ENCODE measurements at regions not wholly inside any gene's neighbourhood (a gene's known extent, or its start where the extent isn't known, plus 50 kb on each side); places are given as distances from the start of the nearest gene placed in this dataset.

GRCh38 chr18:22296304-22296703 is 121.4 kb downstream of the CTAGE1 start:
- Histone ChIP-seq H4K20me1 (ENCODE audit: insufficient read depth, low read length) (no peaks in the 10 kb centered on the region), H3K9ac (ENCODE audit: low read length) (no peak overlapping the region), H3K4me2 (ENCODE audit: low read length) (no peak overlapping the region), H3K79me2 (ENCODE audit: insufficient read depth, low read length) (no peaks in the 10 kb centered on the region), H3K9me3 (ENCODE audit: insufficient read depth, low read depth, low read length) (no peaks in the 10 kb centered on the region), H3K4me1 (ENCODE audit: insufficient read depth, low read length) (no peaks in the 10 kb centered on the region), H3K27ac (ENCODE audit: low read depth, low read length) (no peak overlapping the region), H2AFZ (ENCODE audit: low read depth, low read length) (no peak overlapping the region), H3K4me3 (ENCODE audit: insufficient read depth, low read depth, low read length) (no peak overlapping the region), H3K36me3 (ENCODE audit: insufficient read depth, low read length) (no peaks in the 10 kb centered on the region), H3K27me3 (ENCODE audit: insufficient read depth, low read length) (peaks cover 5% of the 10 kb centered on the region)
- FAIRE-seq (no peak), DNase-seq (ENCODE audit: low read depth) (no peak)
- no peak overlapping the region for H3K4me3 Mint-ChIP-seq (ENCODE audit: unreplicated experiment)
- H3K9me3 Mint-ChIP-seq (ENCODE audit: unreplicated experiment) = no peaks in the 10 kb centered on the region
- H3K27ac Mint-ChIP-seq (ENCODE audit: unreplicated experiment) = no peak overlapping the region
- no peaks in the 10 kb centered on the region for H3K4me1 Mint-ChIP-seq (ENCODE audit: low read depth, unreplicated experiment)
- TF ChIP-seq EZH2 (IDR thresholded peaks at IDR 0.05; ENCODE audit: insufficient read depth, low read length) (no peak), CTCF (IDR thresholded peaks at IDR 0.05; ENCODE audit: insufficient read depth, low read depth, low read length) (no peak)
- H3K36me3 Mint-ChIP-seq (ENCODE audit: low read depth, unreplicated experiment) = no peaks in the 10 kb centered on the region
- H3K27me3 Mint-ChIP-seq (ENCODE audit: low read depth, unreplicated experiment) = peaks cover 10% of the 10 kb centered on the region

GRCh38 chr18:22293417-22293816 is 124.0 kb downstream of the GATA6 start:
- H3K27me3 ChIP-seq (ENCODE audit: insufficient read depth, low read length) = peaks cover 5% of the 10 kb centered on the region
- Mint-ChIP-seq H3K36me3 (ENCODE audit: low read depth, unreplicated experiment) (no peaks in the 10 kb centered on the region), H3K9me3 (ENCODE audit: unreplicated experiment) (peaks cover 2% of the 10 kb centered on the region), H3K27ac (ENCODE audit: unreplicated experiment) (no peak overlapping the region), H3K4me1 (ENCODE audit: low read depth, unreplicated experiment) (no peaks in the 10 kb centered on the region), H3K27me3 (ENCODE audit: low read depth, unreplicated experiment) (peaks cover 4% of the 10 kb centered on the region), H3K4me3 (ENCODE audit: unreplicated experiment) (no peak overlapping the region)
- TF ChIP-seq EZH2 (IDR thresholded peaks at IDR 0.05; ENCODE audit: insufficient read depth, low read length) (no peak), CTCF (IDR thresholded peaks at IDR 0.05; ENCODE audit: insufficient read depth, low read depth, low read length) (no peak)
- H3K4me3 ChIP-seq (ENCODE audit: insufficient read depth, low read depth, low read length) = no peak overlapping the region
- no peak overlapping the region for H3K4me2 ChIP-seq (ENCODE audit: low read length)
- H3K36me3 ChIP-seq (ENCODE audit: insufficient read depth, low read length) = no peaks in the 10 kb centered on the region
- DNase-seq (ENCODE audit: low read depth) (peak; percentile 64), FAIRE-seq (no peak)
- no peaks in the 10 kb centered on the region for H3K4me1 ChIP-seq (ENCODE audit: insufficient read depth, low read length)
- no peaks in the 10 kb centered on the region for H4K20me1 ChIP-seq (ENCODE audit: insufficient read depth, low read length)
- no peaks in the 10 kb centered on the region for H3K9me3 ChIP-seq (ENCODE audit: insufficient read depth, low read depth, low read length)
- H3K9ac ChIP-seq (ENCODE audit: low read length) = no peak overlapping the region
- H3K79me2 ChIP-seq (ENCODE audit: insufficient read depth, low read length) = no peaks in the 10 kb centered on the region
- no peak overlapping the region for H3K27ac ChIP-seq (ENCODE audit: low read depth, low read length)
- no peak overlapping the region for H2AFZ ChIP-seq (ENCODE audit: low read depth, low read length)

- no peaks in the 10 kb centered on the region for H3K36me3 ChIP-seq (ENCODE audit: insufficient read depth, low read length)
- Mint-ChIP-seq H3K27ac (ENCODE audit: unreplicated experiment) (no peak overlapping the region), H3K9me3 (ENCODE audit: unreplicated experiment) (peaks cover 2% of the 10 kb centered on the region), H3K4me3 (ENCODE audit: unreplicated experiment) (no peak overlapping the region), H3K27me3 (ENCODE audit: low read depth, unreplicated experiment) (peaks cover 5% of the 10 kb centered on the region), H3K4me1 (ENCODE audit: low read depth, unreplicated experiment) (no peaks in the 10 kb centered on the region), H3K36me3 (ENCODE audit: low read depth, unreplicated experiment) (no peaks in the 10 kb centered on the region)
- H2AFZ ChIP-seq (ENCODE audit: low read depth, low read length) = no peak overlapping the region
- H3K27ac ChIP-seq (ENCODE audit: low read depth, low read length) = no peak overlapping the region
- no peaks in the 10 kb centered on the region for H4K20me1 ChIP-seq (ENCODE audit: insufficient read depth, low read length)
- no peak overlapping the region for H3K4me2 ChIP-seq (ENCODE audit: low read length)
- DNase-seq (ENCODE audit: low read depth) = no peak
- FAIRE-seq = no peak
- no peak for TF ChIP-seq EZH2 (IDR thresholded peaks at IDR 0.05; ENCODE audit: insufficient read depth, low read length)
- H3K27me3 ChIP-seq (ENCODE audit: insufficient read depth, low read length) = no peaks in the 10 kb centered on the region
- H3K9ac ChIP-seq (ENCODE audit: low read length) = no peak overlapping the region
- no peaks in the 10 kb centered on the region for H3K4me1 ChIP-seq (ENCODE audit: insufficient read depth, low read length)
- H3K4me3 ChIP-seq (ENCODE audit: insufficient read depth, low read depth, low read length) = no peak overlapping the region
- no peaks in the 10 kb centered on the region for H3K9me3 ChIP-seq (ENCODE audit: insufficient read depth, low read depth, low read length)
- H3K79me2 ChIP-seq (ENCODE audit: insufficient read depth, low read length) = no peaks in the 10 kb centered on the region
These were observed 120.6 kb downstream of the GATA6 start for GRCh38 chr18:22290004-22290403.

All from astrocyte (in vitro differentiated cells and primary cell).